Prostate gland (tissue), 2 donors: ENCODE measurements at regions not wholly inside any gene's neighbourhood (a gene's known extent, or its start where the extent isn't known, plus 50 kb on each side); places are given as distances from the start of the nearest gene placed in this dataset.

Experiments used
- DNase-seq: peaks from one replicate; pipeline ENCODE4 v3.0.0-alpha.2; 2019; ENCODE audit warnings: low spot score
- H3K27ac ChIP-seq, 2 donors: fragments of 200-600 bp; sonication (generic); 2 replicates each; pipeline ENCODE4 v1.5.1; 2017 to 2019
- H3K27me3 ChIP-seq: fragments of 200-600 bp; sonication (generic); replicated peaks from 2 replicates; pipeline ENCODE4 v1.5.1; 2019; ENCODE audit not compliant: insufficient read depth
- H3K36me3 ChIP-seq, 2 donors: fragments of 200-600 bp; sonication (generic); 1 replicate in 1 of 2; 2 replicates in 1 of 2; pipeline versions ENCODE4 v1.5.1 to v1.8.1; 2017 to 2019
- H3K4me1 ChIP-seq: fragments of 200-600 bp; sonication (generic); replicated peaks from 2 replicates; pipeline ENCODE4 v1.5.1; 2019
- H3K4me3 ChIP-seq, 2 donors: fragments of 200-600 bp; sonication (generic); 2 replicates each; pipeline ENCODE4 v1.5.1; 2017 to 2019
- H3K9me3 ChIP-seq: fragments of 200-600 bp; sonication (generic); 2 replicates; pipeline ENCODE4 v1.5.1; 2017
- POLR2A ChIP-seq: fragments of 450-650 bp; IDR thresholded peaks from one replicate; pipeline ENCODE4 v1.6.1; 2016; ENCODE audit warnings: antibody characterized with exemption, mild to moderate bottlenecking
- POLR2AphosphoS5 ChIP-seq: sonication (generic); formaldehyde crosslinking; IDR thresholded peaks from one replicate; pipeline ENCODE4 v1.6.1; 2017; ENCODE audit warnings: antibody characterized with exemption
- WGBS: methylation state at CpG from one replicate; pipeline ENCODE4 v1.1.5; 2018; 5-methylcytosine and 5-hydroxymethylcytosine counted together
- intact Hi-C: fragments of 100-400 bp; cut with DNase I; formaldehyde crosslinking; loops from one replicate; pipeline ENCODE4 v1.14.2; 2022
- TF ChIP-seq, protein P1 (sequence below), 4 experiments: fragments of 200-600 bp in 2 of 4; fragments of 450-650 bp in 2 of 4; sonication (generic) in 2 of 4; IDR thresholded peaks; 1 replicate in 3 of 4; 2 replicates in 1 of 4; pipeline ENCODE4 v1.5.1; 2016 to 2019; ENCODE audit warnings: antibody characterized with exemption in 4 of 4, mild to moderate bottlenecking in 2 of 4, moderate library complexity in 2 of 4

- no peaks in the 10 kb centered on the region for H3K36me3 ChIP-seq
- H3K4me1 ChIP-seq = no peaks in the 10 kb centered on the region
- no peak overlapping the region for H3K4me3 ChIP-seq
- H3K27me3 ChIP-seq = no peaks in the 10 kb centered on the region
- 78% methylated on average over 2 of the region's 2 CpGs for WGBS
- intact Hi-C loops = no loop called here
- TF ChIP-seq, protein P1, sequence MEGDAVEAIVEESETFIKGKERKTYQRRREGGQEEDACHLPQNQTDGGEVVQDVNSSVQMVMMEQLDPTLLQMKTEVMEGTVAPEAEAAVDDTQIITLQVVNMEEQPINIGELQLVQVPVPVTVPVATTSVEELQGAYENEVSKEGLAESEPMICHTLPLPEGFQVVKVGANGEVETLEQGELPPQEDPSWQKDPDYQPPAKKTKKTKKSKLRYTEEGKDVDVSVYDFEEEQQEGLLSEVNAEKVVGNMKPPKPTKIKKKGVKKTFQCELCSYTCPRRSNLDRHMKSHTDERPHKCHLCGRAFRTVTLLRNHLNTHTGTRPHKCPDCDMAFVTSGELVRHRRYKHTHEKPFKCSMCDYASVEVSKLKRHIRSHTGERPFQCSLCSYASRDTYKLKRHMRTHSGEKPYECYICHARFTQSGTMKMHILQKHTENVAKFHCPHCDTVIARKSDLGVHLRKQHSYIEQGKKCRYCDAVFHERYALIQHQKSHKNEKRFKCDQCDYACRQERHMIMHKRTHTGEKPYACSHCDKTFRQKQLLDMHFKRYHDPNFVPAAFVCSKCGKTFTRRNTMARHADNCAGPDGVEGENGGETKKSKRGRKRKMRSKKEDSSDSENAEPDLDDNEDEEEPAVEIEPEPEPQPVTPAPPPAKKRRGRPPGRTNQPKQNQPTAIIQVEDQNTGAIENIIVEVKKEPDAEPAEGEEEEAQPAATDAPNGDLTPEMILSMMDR (IDR thresholded peaks at IDR 0.05) = no peak
- TF ChIP-seq POLR2AphosphoS5 (no peak), POLR2A (no peak)
- H3K27ac ChIP-seq = no peak overlapping the region
- no peaks in the 10 kb centered on the region for H3K9me3 ChIP-seq
- no peak for DNase-seq
Measured at GRCh38 chr10:36380538-36380937, 738.4 kb upstream of the FZD8 start.

GRCh38 chr10:36375107-36375506 lies 733.0 kb upstream of the FZD8 start:
- Histone ChIP-seq H3K4me3 (no peak overlapping the region), H3K27me3 (no peaks in the 10 kb centered on the region), H3K4me1 (no peaks in the 10 kb centered on the region), H3K9me3 (no peaks in the 10 kb centered on the region), H3K36me3 (no peaks in the 10 kb centered on the region), H3K27ac (no peak overlapping the region)
- TF ChIP-seq POLR2A = no peak
- TF ChIP-seq, protein P1 (IDR thresholded peaks at IDR 0.05) = no peak
- no peak for TF ChIP-seq POLR2AphosphoS5
- 85% methylated on average over 3 of the region's 3 CpGs for WGBS
- DNase-seq = no peak
- intact Hi-C loops = no loop called here

GRCh38 chr10:36373424-36374096 lies 731.5 kb upstream of the FZD8 start:
- no peak overlapping the region for H3K27ac ChIP-seq
- no peaks in the 10 kb centered on the region for H3K27me3 ChIP-seq
- no peak for TF ChIP-seq POLR2A
- TF ChIP-seq POLR2AphosphoS5 = no peak
- TF ChIP-seq, protein P1 (IDR thresholded peaks at IDR 0.05) = no peak
- H3K9me3 ChIP-seq = no peaks in the 10 kb centered on the region
- H3K4me1 ChIP-seq = no peaks in the 10 kb centered on the region
- no peaks in the 10 kb centered on the region for H3K36me3 ChIP-seq
- no peak overlapping the region for H3K4me3 ChIP-seq
- 68% methylated on average over 8 of the region's 8 CpGs for WGBS
- intact Hi-C loops = no loop called here
- DNase-seq = no peak

DNA sequence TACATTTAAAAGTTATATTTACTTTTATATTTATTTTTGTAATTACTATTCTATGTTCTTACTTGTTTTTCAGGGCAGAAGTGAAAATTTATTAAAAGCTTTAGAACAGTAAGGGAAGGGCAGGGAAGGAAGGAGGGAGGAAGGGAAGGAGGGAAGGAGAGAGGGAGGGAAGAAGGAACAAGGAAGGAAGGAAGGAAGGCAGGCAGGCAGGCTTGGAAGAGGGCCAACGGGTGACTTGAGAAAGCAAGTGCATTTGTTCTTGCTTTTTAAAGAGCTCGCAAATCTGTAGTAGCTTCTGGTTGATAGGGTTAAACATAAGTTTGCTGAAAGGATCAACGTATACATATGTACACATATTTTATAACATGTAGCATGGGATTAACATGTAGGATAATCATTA lies 725.3 kb upstream of the FZD8 start:
- DNase-seq = no peak
- TF ChIP-seq POLR2A (no peak), POLR2AphosphoS5 (no peak)
- TF ChIP-seq, protein P1 (IDR thresholded peaks at IDR 0.05) = no peak
- Histone ChIP-seq H3K4me3 (no peak overlapping the region), H3K27me3 (no peaks in the 10 kb centered on the region), H3K9me3 (no peaks in the 10 kb centered on the region), H3K27ac (no peak overlapping the region), H3K36me3 (no peaks in the 10 kb centered on the region), H3K4me1 (no peaks in the 10 kb centered on the region)
- intact Hi-C loops = no loop called here
- 24% methylated on average over 3 of the region's 3 CpGs for WGBS

GRCh38 chr10:36366843-36367242 lies 724.7 kb upstream of the FZD8 start:
- Histone ChIP-seq H3K4me3 (no peak overlapping the region), H3K36me3 (no peaks in the 10 kb centered on the region), H3K27me3 (no peaks in the 10 kb centered on the region), H3K27ac (no peak overlapping the region), H3K4me1 (no peaks in the 10 kb centered on the region), H3K9me3 (no peaks in the 10 kb centered on the region)
- no peak for DNase-seq
- no peak for TF ChIP-seq POLR2AphosphoS5
- no peak for TF ChIP-seq POLR2A
- TF ChIP-seq, protein P1 (IDR thresholded peaks at IDR 0.05) = no peak
- intact Hi-C loops = no loop called here
